ENCODE measurements at regions not wholly inside any gene's neighbourhood (a gene's known extent, or its start where the extent isn't known, plus 50 kb on each side); places are given as distances from the start of the nearest gene placed in this dataset.

GRCh38 chr20:55704458-55704857 is 300.9 kb downstream of the CBLN4 start:
- TF ChIP-seq, protein P1, sequence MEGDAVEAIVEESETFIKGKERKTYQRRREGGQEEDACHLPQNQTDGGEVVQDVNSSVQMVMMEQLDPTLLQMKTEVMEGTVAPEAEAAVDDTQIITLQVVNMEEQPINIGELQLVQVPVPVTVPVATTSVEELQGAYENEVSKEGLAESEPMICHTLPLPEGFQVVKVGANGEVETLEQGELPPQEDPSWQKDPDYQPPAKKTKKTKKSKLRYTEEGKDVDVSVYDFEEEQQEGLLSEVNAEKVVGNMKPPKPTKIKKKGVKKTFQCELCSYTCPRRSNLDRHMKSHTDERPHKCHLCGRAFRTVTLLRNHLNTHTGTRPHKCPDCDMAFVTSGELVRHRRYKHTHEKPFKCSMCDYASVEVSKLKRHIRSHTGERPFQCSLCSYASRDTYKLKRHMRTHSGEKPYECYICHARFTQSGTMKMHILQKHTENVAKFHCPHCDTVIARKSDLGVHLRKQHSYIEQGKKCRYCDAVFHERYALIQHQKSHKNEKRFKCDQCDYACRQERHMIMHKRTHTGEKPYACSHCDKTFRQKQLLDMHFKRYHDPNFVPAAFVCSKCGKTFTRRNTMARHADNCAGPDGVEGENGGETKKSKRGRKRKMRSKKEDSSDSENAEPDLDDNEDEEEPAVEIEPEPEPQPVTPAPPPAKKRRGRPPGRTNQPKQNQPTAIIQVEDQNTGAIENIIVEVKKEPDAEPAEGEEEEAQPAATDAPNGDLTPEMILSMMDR (IDR thresholded peaks at IDR 0.05) = no peak
- no peak for TF ChIP-seq POLR2A (IDR thresholded peaks at IDR 0.05)
